Gastroesophageal sphincter (tissue), 4 donors: ENCODE measurements at regions not wholly inside any gene's neighbourhood (a gene's known extent, or its start where the extent isn't known, plus 50 kb on each side); places are given as distances from the start of the nearest gene placed in this dataset.

ENCODE experiments used
- ATAC-seq: fragments of 150-250 bp; one replicate; pipeline ENCODE4 v1.9.1; 2016; ENCODE audit warnings: mild to moderate bottlenecking, moderate library complexity
- H3K27ac ChIP-seq, 4 donors: fragments of 200-600 bp; sonication (generic) in 3 of 4; 1 replicate in 3 of 4; 2 replicates in 1 of 4; pipeline ENCODE4 v1.5.1; 2016 to 2019
- H3K27me3 ChIP-seq: fragments of 200-600 bp; sonication (generic); one replicate; pipeline ENCODE4 v1.5.1; 2019
- H3K36me3 ChIP-seq, 2 donors: fragments of 200-600 bp; sonication (generic); one replicate each; pipeline ENCODE4 v1.5.1; 2019; ENCODE audit warnings: control low read depth in 1 of 2
- H3K4me1 ChIP-seq, 3 donors: fragments of 200-600 bp; sonication (generic); 1 replicate in 2 of 3; 2 replicates in 1 of 3; pipeline ENCODE4 v1.5.1; 2016 to 2019; ENCODE audit warnings: control low read depth in 2 of 3
- H3K4me3 ChIP-seq, 2 donors: fragments of 200-600 bp; sonication (generic); one replicate each; pipeline ENCODE4 v1.5.1; 2019; ENCODE audit warnings: mild to moderate bottlenecking in 1 of 2, moderate library complexity in 1 of 2
- H3K9me3 ChIP-seq, 3 donors: fragments of 200-600 bp; sonication (generic); one replicate each; pipeline ENCODE4 v1.5.1; 2017 to 2019; ENCODE audit warnings: control low read depth in 2 of 3
- EP300 ChIP-seq: sonication (generic); formaldehyde crosslinking; IDR thresholded peaks from one replicate; pipeline ENCODE4 v1.6.1; 2017; ENCODE audit warnings: antibody characterized with exemption, mild to moderate bottlenecking
- POLR2A ChIP-seq, 2 donors: fragments of 450-650 bp; IDR thresholded peaks; one replicate each; pipeline ENCODE4 v1.6.1; 2017; ENCODE audit warnings: antibody characterized with exemption in 2 of 2, mild to moderate bottlenecking in 2 of 2, moderate library complexity in 1 of 2
- POLR2AphosphoS5 ChIP-seq: sonication (generic); formaldehyde crosslinking; IDR thresholded peaks from one replicate; pipeline ENCODE4 v1.6.1; 2017; ENCODE audit warnings: antibody characterized with exemption
- WGBS, 2 donors: methylation state at CpG; one replicate each; pipeline ENCODE4 v1.1.5; 2018; ENCODE audit warnings: low coverage in 1 of 2; 5-methylcytosine and 5-hydroxymethylcytosine counted together
- TF ChIP-seq, protein P1 (sequence below), 4 experiments: fragments of 200-600 bp in 2 of 4; fragments of 450-650 bp in 2 of 4; sonication (generic) in 1 of 4; IDR thresholded peaks; one replicate each; pipeline ENCODE4 v1.5.1; 2017 to 2019; ENCODE audit warnings: antibody characterized with exemption in 4 of 4, mild to moderate bottlenecking in 2 of 4, moderate library complexity in 2 of 4

DNA sequence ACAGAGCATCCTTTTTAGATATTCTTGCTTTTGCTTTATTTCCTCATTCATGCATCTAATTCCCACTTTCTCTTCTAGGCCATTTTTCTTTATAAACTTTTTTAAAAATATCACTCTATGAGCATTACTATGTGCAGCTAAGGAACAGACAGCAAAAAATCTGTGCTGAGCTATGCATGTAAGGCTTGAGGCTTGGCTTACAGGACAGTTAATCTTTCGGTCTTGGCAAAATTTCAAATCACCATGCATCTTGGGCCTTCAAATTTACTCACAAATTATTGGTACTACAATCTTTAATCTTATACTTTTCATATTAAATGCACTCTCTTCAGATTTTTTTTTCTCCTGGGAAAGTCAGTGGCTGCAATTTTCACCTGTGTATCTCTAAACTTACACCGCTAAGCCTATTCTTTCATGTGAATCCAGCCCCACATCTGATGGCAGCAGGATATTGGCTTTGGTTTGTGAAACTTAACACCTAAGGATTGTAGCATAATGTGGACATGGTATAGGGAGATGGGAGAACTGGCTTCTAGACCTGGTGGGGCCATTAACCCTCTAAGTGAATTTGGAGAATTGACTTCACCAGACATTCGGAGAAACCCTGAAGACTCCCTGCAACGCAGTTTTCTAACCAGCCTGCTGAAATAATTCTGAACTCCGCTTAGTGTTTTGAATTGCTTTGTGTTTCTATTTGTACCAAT, 278.3 kb downstream of the SPRY1 start:
- Histone ChIP-seq H3K9me3 (no peaks in the 10 kb centered on the region), H3K27ac (peak overlapping the region; percentile 61 to 74 (median 67)), H3K4me3 (no peak overlapping the region), H3K4me1 (peaks cover 0 to 16% (median 3%) of the 10 kb centered on the region in 3 donors), H3K27me3 (no peaks in the 10 kb centered on the region), H3K36me3 (no peaks in the 10 kb centered on the region)
- no peak for TF ChIP-seq POLR2A (IDR thresholded peaks at IDR 0.05)
- TF ChIP-seq POLR2AphosphoS5 = no peak
- TF ChIP-seq, protein P1, sequence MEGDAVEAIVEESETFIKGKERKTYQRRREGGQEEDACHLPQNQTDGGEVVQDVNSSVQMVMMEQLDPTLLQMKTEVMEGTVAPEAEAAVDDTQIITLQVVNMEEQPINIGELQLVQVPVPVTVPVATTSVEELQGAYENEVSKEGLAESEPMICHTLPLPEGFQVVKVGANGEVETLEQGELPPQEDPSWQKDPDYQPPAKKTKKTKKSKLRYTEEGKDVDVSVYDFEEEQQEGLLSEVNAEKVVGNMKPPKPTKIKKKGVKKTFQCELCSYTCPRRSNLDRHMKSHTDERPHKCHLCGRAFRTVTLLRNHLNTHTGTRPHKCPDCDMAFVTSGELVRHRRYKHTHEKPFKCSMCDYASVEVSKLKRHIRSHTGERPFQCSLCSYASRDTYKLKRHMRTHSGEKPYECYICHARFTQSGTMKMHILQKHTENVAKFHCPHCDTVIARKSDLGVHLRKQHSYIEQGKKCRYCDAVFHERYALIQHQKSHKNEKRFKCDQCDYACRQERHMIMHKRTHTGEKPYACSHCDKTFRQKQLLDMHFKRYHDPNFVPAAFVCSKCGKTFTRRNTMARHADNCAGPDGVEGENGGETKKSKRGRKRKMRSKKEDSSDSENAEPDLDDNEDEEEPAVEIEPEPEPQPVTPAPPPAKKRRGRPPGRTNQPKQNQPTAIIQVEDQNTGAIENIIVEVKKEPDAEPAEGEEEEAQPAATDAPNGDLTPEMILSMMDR (IDR thresholded peaks at IDR 0.05) = no peak
- TF ChIP-seq EP300 = no peak
- no peak for ATAC-seq
- whole genome bisulfite sequencing, 2 donors = 63 to 78% methylated on average over 1 to 5 of the region's 5 CpGs

DNA sequence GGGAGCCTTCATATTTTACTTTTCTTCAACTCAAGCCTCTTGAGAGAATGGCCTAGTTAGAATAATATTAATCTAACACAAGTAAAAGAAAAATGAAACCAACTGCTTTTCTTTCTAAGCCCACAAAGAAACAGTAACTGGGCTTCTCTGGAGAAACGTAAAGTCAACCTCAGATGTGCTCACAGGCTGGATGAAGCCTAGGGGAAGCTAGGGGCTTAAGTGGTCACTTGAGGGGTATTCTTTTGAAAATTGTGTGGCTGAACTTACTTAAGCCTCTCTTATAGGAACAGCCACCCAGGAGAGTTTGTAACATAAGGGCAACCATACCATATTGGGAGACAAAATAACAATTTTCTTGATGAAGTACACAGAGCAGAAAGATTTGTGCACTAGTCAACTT, 279.0 kb downstream of the SPRY1 start:
- Histone ChIP-seq H3K27me3 (no peaks in the 10 kb centered on the region), H3K36me3 (no peaks in the 10 kb centered on the region), H3K9me3 (no peaks in the 10 kb centered on the region), H3K27ac (peak overlapping the region; percentile 61 to 74 (median 67)), H3K4me1 (peaks cover 0 to 16% (median 3%) of the 10 kb centered on the region in 3 donors), H3K4me3 (no peak overlapping the region)
- no peak for ATAC-seq
- TF ChIP-seq EP300 (no peak), POLR2A (IDR thresholded peaks at IDR 0.05) (no peak), POLR2AphosphoS5 (no peak)
- TF ChIP-seq, protein P1 (IDR thresholded peaks at IDR 0.05) = no peak
- 25% methylated on average over 1 of the region's 1 CpG; no CpG with 5 or more reads in 1 of the 2 donors for WGBS, 2 donors

DNA sequence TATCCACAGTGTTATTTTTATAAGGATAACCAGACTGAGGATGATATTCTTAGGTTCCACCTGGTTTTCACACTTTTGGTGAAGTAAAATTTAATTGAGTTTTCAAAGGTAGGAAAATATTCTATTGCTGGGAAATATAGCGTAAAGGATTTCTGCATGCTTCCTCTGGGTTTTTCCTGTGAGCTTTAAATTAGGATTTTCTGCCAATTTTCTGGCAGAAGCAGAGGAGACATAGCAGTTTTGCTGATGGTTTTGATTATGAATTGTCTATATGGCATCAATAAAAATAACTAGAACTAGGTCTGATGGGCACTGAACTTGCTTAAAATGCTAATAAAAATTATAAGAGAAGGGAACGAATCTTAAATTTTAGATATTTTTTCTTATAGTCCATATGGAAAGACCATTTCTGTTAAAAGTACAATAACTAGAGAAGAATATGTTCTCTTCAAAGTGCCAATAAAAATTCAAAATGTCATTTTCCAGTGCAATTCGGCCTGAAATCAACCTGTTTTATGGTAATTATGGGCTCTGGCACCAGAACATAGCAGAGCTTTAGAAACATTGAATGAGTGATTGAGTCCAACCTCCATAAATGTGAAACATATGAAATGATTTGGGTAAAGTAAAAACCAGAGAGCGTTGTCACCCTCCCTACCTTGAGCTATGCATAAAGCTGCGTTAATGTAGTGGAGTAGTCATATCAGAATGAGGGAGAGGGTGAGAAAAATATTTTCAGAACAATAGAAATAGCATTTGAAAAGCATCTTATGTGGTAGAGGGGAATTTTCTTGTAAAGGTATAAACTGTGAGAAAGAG, 279.7 kb downstream of the SPRY1 start:
- Histone ChIP-seq H3K27ac (peak overlapping the region in 2 of 4 donors; percentile 69 to 74), H3K36me3 (no peaks in the 10 kb centered on the region)
- TF ChIP-seq POLR2AphosphoS5 (no peak), EP300 (no peak), POLR2A (IDR thresholded peaks at IDR 0.05) (no peak)
- TF ChIP-seq, protein P1 (IDR thresholded peaks at IDR 0.05) = no peak

DNA sequence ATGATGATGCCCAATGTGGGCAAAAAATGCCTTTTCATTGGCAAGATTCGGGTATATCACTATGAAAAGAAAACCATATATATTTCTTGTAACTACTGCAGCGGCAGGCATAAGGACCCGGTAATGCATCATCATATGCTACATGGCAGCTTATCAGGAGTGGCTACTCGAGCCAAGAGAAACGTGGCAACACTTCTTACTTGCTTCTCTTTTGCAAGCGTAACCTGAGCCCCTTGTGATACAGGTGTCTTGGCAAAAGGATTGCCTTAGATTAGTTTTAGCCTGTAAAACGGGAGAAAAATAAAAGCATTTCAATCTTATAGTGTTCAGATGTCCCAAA, 280.3 kb downstream of the SPRY1 start:
- no peaks in the 10 kb centered on the region for H3K9me3 ChIP-seq
- TF ChIP-seq EP300 (no peak), POLR2AphosphoS5 (no peak), POLR2A (IDR thresholded peaks at IDR 0.05) (no peak)
- TF ChIP-seq, protein P1 (IDR thresholded peaks at IDR 0.05) = no peak
- no peak overlapping the region for H3K27ac ChIP-seq
- no peak overlapping the region for H3K4me3 ChIP-seq
- WGBS, 2 donors = 88 to 89% methylated on average over 7 of the region's 7 CpGs
- no peaks in the 10 kb centered on the region for H3K36me3 ChIP-seq
- no peak for ATAC-seq
- H3K4me1 ChIP-seq = peaks cover 0 to 16% (median 3%) of the 10 kb centered on the region in 3 donors
- no peaks in the 10 kb centered on the region for H3K27me3 ChIP-seq

More for the DNA sequence above, 279.7 kb downstream of the SPRY1 start:
- H3K4me3 ChIP-seq = no peak overlapping the region
- peaks cover 0 to 16% (median 3%) of the 10 kb centered on the region in 3 donors for H3K4me1 ChIP-seq
- 90 to 91% methylated on average over 4 to 5 of the region's 5 CpGs for WGBS, 2 donors
- no peaks in the 10 kb centered on the region for H3K27me3 ChIP-seq
- ATAC-seq = no peak
- no peaks in the 10 kb centered on the region for H3K9me3 ChIP-seq
